Erythroblast (primary cell): ENCODE measurements at regions not wholly inside any gene's neighbourhood (a gene's known extent, or its start where the extent isn't known, plus 50 kb on each side); places are given as distances from the start of the nearest gene placed in this dataset.

ENCODE experiments used
- GATA1 ChIP-seq: IDR thresholded peaks from 2 replicates; pipeline ENCODE4 v1.6.1; 2011; ENCODE audit warnings: low read depth, mild to moderate bottlenecking, control low read depth, low read length, moderate library complexity
- POLR2A ChIP-seq: IDR thresholded peaks from 2 replicates; pipeline ENCODE4 v1.6.1; 2011; ENCODE audit warnings: mild to moderate bottlenecking, low read length

- TF ChIP-seq POLR2A = no peak
- no peak for TF ChIP-seq GATA1
Observed at GRCh38 chr17:77815127-77815905, 143.2 kb upstream of the TNRC6C start.
